Breast epithelium (tissue), 3 donors: ENCODE measurements at regions not wholly inside any gene's neighbourhood (a gene's known extent, or its start where the extent isn't known, plus 50 kb on each side); places are given as distances from the start of the nearest gene placed in this dataset.

Experiments used
- CTCF ChIP-seq, 3 donors: fragments of 450-650 bp; IDR thresholded peaks; one replicate each; pipeline ENCODE4 v1.5.1; 2016 to 2017; ENCODE audit warnings: antibody characterized with exemption in 3 of 3, mild to moderate bottlenecking in 3 of 3, moderate library complexity in 3 of 3
- POLR2A ChIP-seq: fragments of 450-650 bp; IDR thresholded peaks from one replicate; pipeline ENCODE4 v1.6.1; 2016; ENCODE audit warnings: antibody characterized with exemption, mild to moderate bottlenecking, moderate library complexity

DNA sequence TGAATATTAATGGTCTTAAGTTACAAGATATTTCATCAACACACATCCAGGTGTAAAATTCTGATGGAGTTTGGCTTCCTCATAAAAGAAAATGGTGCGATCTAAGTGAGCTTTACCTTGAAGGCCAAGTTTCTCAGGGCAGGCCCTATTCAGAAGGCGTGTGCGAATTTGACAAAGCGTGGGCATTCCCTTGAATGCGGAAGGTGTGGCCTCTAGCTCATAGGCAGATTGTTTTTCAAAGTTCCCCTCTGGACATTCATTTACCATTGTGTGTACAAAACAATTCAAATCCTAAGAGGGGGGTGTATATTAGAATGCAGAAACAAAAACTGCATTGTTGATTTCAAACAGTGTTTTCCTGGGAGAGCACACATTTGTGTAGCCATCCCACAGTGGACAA lies 411.9 kb upstream of the PKN2 start:
- TF ChIP-seq CTCF (IDR thresholded peaks at IDR 0.05): no peak
- no peak for TF ChIP-seq POLR2A
